Endothelial cell of umbilical vein (primary cell): ENCODE measurements at regions not wholly inside any gene's neighbourhood (a gene's known extent, or its start where the extent isn't known, plus 50 kb on each side); places are given as distances from the start of the nearest gene placed in this dataset.
"Not testable (repeated sequence)": the region's sequence is repeated elsewhere in the genome, so short reads cannot be mapped to it uniquely, and the experiment has no call there.

Experiments
- BruUV-seq: library from RNA; stranded (reverse); fragments of 400-500 nt; replicated peaks from 2 replicates; lab custom pipeline; 2021; lab: Mats Ljungman, UMichigan
- CTCF ChIA-PET: fragments of 300-600, 350-600 bp; sonication (Branson Sonifier 250); formaldehyde crosslinking; loops from one replicate; lab custom pipeline; 2021; ENCODE audit warnings: antibody characterized with exemption, inconsistent platforms; lab: Charles Lee
- POLR2A ChIA-PET: fragments of 300-600, 350-600 bp; sonication (Branson Sonifier 250); formaldehyde crosslinking; loops from one replicate; lab custom pipeline; 2021; ENCODE audit warnings: antibody characterized with exemption, inconsistent platforms; lab: Charles Lee
- DNase-seq: peaks from one replicate; pipeline ENCODE4 v3.0.0-alpha.2; 2011; ENCODE audit warnings: low read depth, low spot score
- FAIRE-seq: peaks from 2 replicates; lab custom pipeline; 2011; peaks lifted over from hg19 to GRCh38; lab: Jason Lieb, UNC
- H2AFZ ChIP-seq: 2 replicates; pipeline ENCODE4 v1.6.0; 2012; ENCODE audit warnings: low read depth, low read length, control low read depth, inconsistent platforms
- H3K27ac ChIP-seq: 2 replicates; pipeline ENCODE4 v1.5.1; 2011; ENCODE audit warnings: low read depth, mild to moderate bottlenecking, control low read depth, low read length, moderate library complexity; ENCODE audit not compliant: insufficient read depth
- H3K27me3 ChIP-seq, 2 experiments: 2 replicates each; pipeline versions ENCODE4 v1.6.0 to v1.6.1; 2011; ENCODE audit warnings: low read length in 2 of 2, mixed read lengths in 1 of 2; ENCODE audit not compliant: control insufficient read depth in 2 of 2, insufficient read depth in 2 of 2
- H3K36me3 ChIP-seq, 2 experiments: 2 replicates in 1 of 2; 3 replicates in 1 of 2; pipeline ENCODE4 v1.5.1; 2011; ENCODE audit warnings: low read length in 2 of 2, mild to moderate bottlenecking in 1 of 2, moderate library complexity in 1 of 2; ENCODE audit not compliant: control insufficient read depth in 2 of 2, insufficient read depth in 2 of 2; ENCODE audit errors: extremely low read depth in 1 of 2
- H3K4me1 ChIP-seq: 3 replicates; pipeline ENCODE4 v1.5.1; 2011; ENCODE audit warnings: mild to moderate bottlenecking, low read length; ENCODE audit not compliant: control insufficient read depth, insufficient read depth; ENCODE audit errors: extremely low read depth
- H3K4me2 ChIP-seq: 2 replicates; pipeline ENCODE4 v1.6.1; 2011; ENCODE audit warnings: low read length, control low read depth, mixed read lengths; ENCODE audit not compliant: insufficient read depth
- H3K4me3 ChIP-seq, 3 experiments: fragments of 200-600 bp in 1 of 3; sonication (generic), shearing (Covaris generic) in 1 of 3; replicated peaks in 1 of 3; 2 replicates each; pipeline ENCODE4 v1.5.1; 2011 to 2016; ENCODE audit warnings: control low read depth in 3 of 3, low read length in 3 of 3, mild to moderate bottlenecking in 2 of 3, inconsistent platforms in 1 of 3, low read depth in 1 of 3, moderate library complexity in 1 of 3; ENCODE audit not compliant: insufficient read depth in 1 of 3
- H3K79me2 ChIP-seq: 2 replicates; pipeline ENCODE4 v1.6.0; 2012; ENCODE audit warnings: low read length, inconsistent platforms; ENCODE audit not compliant: control insufficient read depth, insufficient read depth
- H3K9ac ChIP-seq: replicated peaks from 2 replicates; pipeline ENCODE3; 2011; ENCODE audit warnings: low read length, control low read depth; ENCODE audit not compliant: insufficient read depth; ENCODE audit errors: extremely low read depth
- H3K9me1 ChIP-seq: replicated peaks from 3 replicates; pipeline ENCODE4 v1.6.0; 2011; ENCODE audit warnings: mild to moderate bottlenecking, low read length; ENCODE audit not compliant: control insufficient read depth, insufficient read depth; ENCODE audit errors: extremely low read depth
- H3K9me3 ChIP-seq: replicated peaks from 2 replicates; pipeline ENCODE4 v1.5.1; 2012; ENCODE audit warnings: low read length, inconsistent platforms; ENCODE audit not compliant: control insufficient read depth, insufficient read depth
- H4K20me1 ChIP-seq: replicated peaks from 2 replicates; pipeline ENCODE3; 2011; ENCODE audit warnings: mild to moderate bottlenecking, low read length; ENCODE audit not compliant: control insufficient read depth, insufficient read depth; ENCODE audit errors: extremely low read depth
- CTCF ChIP-seq, 2 donors: IDR thresholded peaks; 1 replicate in 1 of 2; 2 replicates in 1 of 2; pipeline ENCODE4 v1.5.1; 2011; ENCODE audit warnings: low read length in 2 of 2, mild to moderate bottlenecking in 2 of 2, moderate library complexity in 2 of 2, control low read depth in 1 of 2, inconsistent platforms in 1 of 2, low read depth in 1 of 2; ENCODE audit not compliant: insufficient read depth in 1 of 2; ENCODE audit errors: extremely low read depth in 1 of 2
- FOS ChIP-seq: IDR thresholded peaks from 2 replicates; pipeline ENCODE4 v1.6.1; 2011; ENCODE audit warnings: mild to moderate bottlenecking, low read length, moderate library complexity, borderline replicate concordance; ENCODE audit not compliant: insufficient read depth
- GATA2 ChIP-seq: IDR thresholded peaks from 2 replicates; pipeline ENCODE4 v1.7.0; 2011; ENCODE audit warnings: low read depth, mild to moderate bottlenecking, moderate library complexity, mixed read lengths, low read length; ENCODE audit not compliant: insufficient read length, insufficient read depth
- JUN ChIP-seq: IDR thresholded peaks from 2 replicates; pipeline ENCODE4 v1.6.1; 2011; ENCODE audit warnings: borderline replicate concordance, low read depth; ENCODE audit not compliant: insufficient read length, insufficient read depth
- MAX ChIP-seq: IDR thresholded peaks from 2 replicates; pipeline ENCODE4 v1.6.1; 2011; ENCODE audit not compliant: insufficient read depth, insufficient read length
- MYC ChIP-seq: IDR thresholded peaks from one replicate; pipeline ENCODE4 v1.6.1; 2011; ENCODE audit warnings: mild to moderate bottlenecking, low read depth, low read length
- POLR2A ChIP-seq: IDR thresholded peaks from 2 replicates; pipeline ENCODE4 v1.6.1; 2012; ENCODE audit warnings: low read depth, mild to moderate bottlenecking, control low read depth, low read length
- POLR2AphosphoS5 ChIP-seq: IDR thresholded peaks from 2 replicates; pipeline ENCODE4 v1.6.1; 2012; ENCODE audit warnings: low read depth, mild to moderate bottlenecking, control low read depth, low read length, moderate library complexity; ENCODE audit not compliant: insufficient read depth
- dilution Hi-C: fragments of 300-500 bp; cut with MboI; formaldehyde crosslinking; loops from one replicate; pipeline ENCODE4 v1.15.0; 2019; ENCODE audit warnings: low sequenced_read_pairs; ENCODE audit not compliant: extremely low pct_ligation_motif_present
- intact Hi-C: fragments of 100-400 bp; cut with micrococcal nuclease; formaldehyde crosslinking; loops from one replicate; pipeline ENCODE4 v1.10.0; 2022

DNA sequence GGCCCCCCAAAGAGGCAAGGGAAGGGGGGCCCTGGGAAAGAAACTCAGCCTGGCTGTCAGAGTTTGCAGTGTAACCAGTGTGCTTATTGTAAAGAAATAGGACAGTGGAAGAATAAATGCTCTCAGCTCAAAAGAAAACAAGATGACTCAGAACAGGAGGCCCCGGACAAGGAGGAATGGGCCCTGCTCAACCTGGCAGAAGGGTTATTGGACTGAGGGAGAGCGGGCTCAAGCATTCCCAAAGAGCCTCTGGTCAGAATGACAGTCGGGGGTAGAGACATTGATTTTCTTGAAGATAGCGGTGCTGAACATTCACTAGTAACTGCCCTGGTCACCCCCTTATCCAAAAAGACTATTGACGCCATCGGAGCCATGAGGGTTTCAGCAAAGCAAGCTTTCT is 100.4 kb upstream of the OSBPL11 start:
- Histone ChIP-seq H3K36me3 (no peaks in the 10 kb centered on the region), H3K4me2 (no peak overlapping the region), H3K27me3 (no peaks in the 10 kb centered on the region), H3K4me3 (no peak overlapping the region), H4K20me1 (no peaks in the 10 kb centered on the region), H2AFZ (no peak overlapping the region), H3K4me1 (no peaks in the 10 kb centered on the region), H3K79me2 (no peaks in the 10 kb centered on the region), H3K27ac (no peak overlapping the region), H3K9ac (no peak overlapping the region), H3K9me3 (no peaks in the 10 kb centered on the region), H3K9me1 (no peaks in the 10 kb centered on the region)
- ChIA-PET POLR2A (no interaction called here), CTCF (no interaction called here)
- FAIRE-seq = no peak
- BruUV-seq = no TSS peak
- no peak for DNase-seq
- no peak for TF ChIP-seq POLR2AphosphoS5
- TF ChIP-seq MAX = no peak
- no peak for TF ChIP-seq POLR2A
- TF ChIP-seq CTCF (IDR thresholded peaks at IDR 0.05; ENCODE audit: extremely low read depth in 1 of 2, insufficient read depth in 1 of 2, low read depth in 1 of 2, low read length in 2 of 2) = no peak
- TF ChIP-seq GATA2 = no peak
- TF ChIP-seq JUN = no peak
- no peak for TF ChIP-seq FOS
- TF ChIP-seq MYC = no peak
- intact Hi-C loops (no loop called here), dilution Hi-C loops (no loop called here)

DNA sequence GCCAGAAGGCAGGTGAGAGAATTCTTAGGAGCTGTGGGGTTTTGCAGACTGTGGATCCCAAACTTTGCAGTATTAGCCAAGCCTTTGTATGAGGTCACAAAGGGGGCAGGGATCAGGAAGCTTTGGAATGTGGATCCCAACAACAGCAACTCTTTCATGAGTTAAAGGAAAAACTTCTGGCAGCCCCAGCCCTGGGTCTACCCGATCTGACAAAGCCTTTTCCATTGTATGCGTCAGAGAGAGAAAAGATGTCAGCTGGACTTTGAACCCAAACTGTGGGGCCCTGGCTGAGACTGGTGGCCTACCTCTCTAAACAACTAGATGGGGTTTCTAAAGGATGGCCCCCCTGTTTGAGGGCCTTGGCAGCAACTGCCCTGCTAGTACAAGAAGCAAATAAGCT is 101.8 kb upstream of the OSBPL11 start:
- H3K9ac ChIP-seq, H3K9me3 ChIP-seq, H3K9me1 ChIP-seq, H3K79me2 ChIP-seq, H3K36me3 ChIP-seq, H3K27me3 ChIP-seq, CTCF ChIA-PET, H3K4me2 ChIP-seq, FAIRE-seq, H3K4me3 ChIP-seq, H3K4me1 ChIP-seq, dilution Hi-C loops, H2AFZ ChIP-seq, H3K27ac ChIP-seq, intact Hi-C loops, BruUV-seq, DNase-seq, POLR2A ChIA-PET, H4K20me1 ChIP-seq: not testable (repeated sequence)

DNA sequence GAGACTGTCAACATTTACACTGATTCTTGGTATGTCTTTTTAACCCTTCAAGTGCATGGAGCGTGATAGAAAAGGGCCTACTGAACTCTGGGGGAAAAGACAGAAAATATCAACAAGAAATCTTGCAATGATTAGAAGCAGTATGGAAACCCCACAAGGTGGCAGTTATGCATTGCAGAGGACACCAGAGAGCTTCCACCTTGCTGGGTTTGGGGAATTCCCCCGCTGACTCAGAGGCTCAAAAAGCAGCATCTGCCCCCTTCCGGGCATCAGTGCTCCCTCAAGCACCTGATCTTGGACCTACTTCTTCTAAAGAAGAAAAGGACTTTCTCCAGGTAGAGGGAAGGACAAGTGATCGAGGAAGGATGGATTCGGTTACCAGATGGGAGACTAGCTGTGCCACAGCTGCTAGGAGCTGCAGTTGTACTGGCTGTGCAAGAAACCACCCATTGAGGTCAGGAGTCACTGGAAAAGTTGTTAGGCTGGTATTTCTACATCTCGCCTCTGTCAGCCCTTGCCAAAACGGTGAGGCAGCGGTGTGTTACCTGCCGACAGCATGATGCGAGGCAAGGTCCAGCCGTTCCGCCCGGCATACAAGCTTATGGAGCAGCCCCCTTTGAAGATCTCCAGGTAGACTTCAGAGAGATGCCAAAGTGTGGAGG is 102.8 kb upstream of the OSBPL11 start:
- H4K20me1 ChIP-seq, H3K27me3 ChIP-seq, H3K4me2 ChIP-seq, H2AFZ ChIP-seq, dilution Hi-C loops, H3K4me1 ChIP-seq, H3K36me3 ChIP-seq, H3K9me3 ChIP-seq, H3K9me1 ChIP-seq, H3K4me3 ChIP-seq, BruUV-seq, H3K9ac ChIP-seq, CTCF ChIA-PET, DNase-seq, intact Hi-C loops, POLR2A ChIA-PET, H3K79me2 ChIP-seq, FAIRE-seq, H3K27ac ChIP-seq: not testable (repeated sequence)
